ENCODE measurements at regions not wholly inside any gene's neighbourhood (a gene's known extent, or its start where the extent isn't known, plus 50 kb on each side); places are given as distances from the start of the nearest gene placed in this dataset.

DNA sequence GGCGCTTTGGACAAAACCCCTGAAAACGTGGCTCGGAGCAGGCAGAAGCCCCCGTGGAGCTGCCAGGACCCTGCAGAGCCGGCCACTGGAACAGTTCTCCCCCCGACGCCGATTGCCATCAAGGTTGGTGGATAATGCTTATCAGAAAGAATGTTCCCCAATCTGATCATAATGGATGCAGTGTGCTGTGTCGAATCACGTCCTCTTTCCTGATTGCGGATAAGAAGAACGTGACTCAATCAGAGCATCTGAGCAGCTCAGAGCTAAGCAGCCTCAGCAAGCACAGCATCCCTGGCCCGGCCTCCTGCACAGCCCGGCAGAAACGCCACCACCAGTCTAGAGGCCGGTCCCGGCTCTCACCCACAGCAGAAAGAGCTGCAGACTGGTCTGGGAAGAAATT, 488.0 kb downstream of the EIPR1 start:
- DNase-seq, result no peak

DNA sequence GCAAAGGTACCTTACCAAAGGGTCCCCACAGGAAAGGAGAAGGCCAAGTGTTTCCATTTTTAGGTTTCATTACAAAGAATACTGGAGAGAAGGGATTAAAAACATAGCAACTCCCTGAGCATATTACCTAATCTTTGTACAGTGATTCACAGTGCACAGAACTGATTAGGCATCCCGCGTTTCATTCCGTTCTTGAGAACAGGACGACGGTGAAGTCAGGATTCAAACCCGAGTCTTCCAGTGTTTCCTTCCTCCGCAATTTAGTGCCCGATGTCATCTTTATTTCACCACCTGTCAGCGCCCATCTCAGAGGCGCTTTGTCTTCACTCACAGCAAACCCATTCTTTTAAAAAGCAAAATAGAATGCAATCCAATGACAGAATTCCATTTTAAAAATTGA, 488.5 kb downstream of the EIPR1 start:
- no peak for DNase-seq

DNA sequence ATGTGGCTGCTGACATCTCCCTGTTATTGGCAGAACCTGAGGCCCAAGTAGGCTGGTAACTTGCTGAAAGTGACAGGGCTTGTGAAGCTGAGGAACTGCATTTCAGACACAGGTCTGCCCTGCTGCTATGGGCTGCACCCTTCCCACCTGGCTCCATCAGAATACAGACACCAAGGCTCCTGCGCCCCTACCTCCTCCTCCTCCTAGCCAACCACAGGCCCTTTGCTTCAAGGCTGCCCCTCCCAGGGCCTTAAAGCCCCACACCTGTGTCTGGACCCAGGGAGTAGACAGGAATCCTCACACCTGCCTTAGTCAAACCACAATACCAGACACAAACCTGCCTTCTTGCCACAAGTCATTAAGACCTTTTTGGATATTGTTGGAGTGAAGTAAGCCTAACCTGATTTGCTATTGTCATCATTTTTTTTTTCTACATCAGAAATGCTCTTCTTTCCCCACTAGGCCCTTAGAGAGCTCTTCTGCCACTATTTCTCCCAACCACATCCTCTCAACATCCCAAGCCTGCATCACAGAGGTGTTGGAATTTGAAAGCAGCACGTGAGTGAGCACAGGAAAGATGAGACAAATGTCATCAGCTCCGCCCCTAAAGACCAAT, 489.7 kb downstream of the EIPR1 start:
- no peak for DNase-seq

DNA sequence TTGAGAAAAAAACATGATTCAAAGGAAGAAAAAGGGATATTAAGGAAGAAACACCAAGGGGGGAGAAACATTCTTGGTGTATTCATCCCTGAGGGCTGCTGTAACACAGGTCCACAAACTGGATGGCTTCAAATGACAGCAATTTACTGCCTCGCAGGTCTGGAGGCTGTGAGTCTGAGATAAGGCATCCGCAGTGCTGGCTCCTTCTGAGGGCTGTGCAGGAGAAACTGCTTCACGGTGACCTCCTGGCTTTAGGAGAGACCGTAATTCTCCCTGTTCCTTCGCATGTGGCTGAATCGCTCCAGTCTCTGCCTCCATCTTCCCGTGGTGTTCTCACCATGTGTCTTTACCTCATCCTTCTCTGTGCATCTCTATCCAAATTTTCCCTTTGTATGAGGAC, 490.7 kb downstream of the EIPR1 start:
- DNase-seq, result no peak

DNA sequence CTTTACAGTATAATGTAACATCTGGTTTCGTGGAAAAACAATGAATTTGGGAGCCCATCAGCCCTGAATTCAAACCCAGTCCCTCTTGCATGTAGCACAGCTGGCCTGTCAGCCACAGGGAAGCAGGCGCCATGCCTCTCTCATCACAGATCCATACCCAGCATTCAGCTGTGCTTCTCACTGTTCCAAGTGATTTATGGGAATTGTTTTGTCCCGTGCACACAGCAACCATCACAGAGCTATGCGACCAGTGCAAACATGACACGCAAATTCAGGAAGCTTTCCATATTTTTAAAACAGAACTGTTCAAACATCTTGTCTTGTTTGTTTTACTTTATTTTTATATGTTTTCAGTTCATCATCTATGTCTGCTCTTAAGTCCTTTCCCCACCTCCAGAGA, 496.1 kb downstream of the EIPR1 start:
- no peak for DNase-seq

DNA sequence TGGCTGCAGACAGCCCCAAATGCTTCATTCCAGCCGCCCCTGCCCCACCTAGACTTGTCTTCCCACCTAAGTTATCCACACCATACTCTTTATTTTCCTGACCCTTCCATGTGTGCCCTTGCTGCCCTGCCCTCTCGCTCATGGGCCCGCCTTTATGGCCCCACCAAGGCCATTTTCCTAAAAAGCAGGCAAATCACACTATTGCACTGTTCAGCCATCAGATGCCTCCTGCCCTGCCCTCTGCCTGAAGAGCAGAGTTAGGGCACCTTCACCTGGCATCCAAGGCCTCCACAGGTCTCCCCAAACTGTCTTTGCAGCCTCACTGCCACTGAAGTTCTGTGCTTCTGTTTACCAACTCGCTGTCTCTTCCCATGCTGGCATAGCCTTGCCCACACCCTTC, 496.7 kb downstream of the EIPR1 start:
- DNase-seq, result no peak

DNA sequence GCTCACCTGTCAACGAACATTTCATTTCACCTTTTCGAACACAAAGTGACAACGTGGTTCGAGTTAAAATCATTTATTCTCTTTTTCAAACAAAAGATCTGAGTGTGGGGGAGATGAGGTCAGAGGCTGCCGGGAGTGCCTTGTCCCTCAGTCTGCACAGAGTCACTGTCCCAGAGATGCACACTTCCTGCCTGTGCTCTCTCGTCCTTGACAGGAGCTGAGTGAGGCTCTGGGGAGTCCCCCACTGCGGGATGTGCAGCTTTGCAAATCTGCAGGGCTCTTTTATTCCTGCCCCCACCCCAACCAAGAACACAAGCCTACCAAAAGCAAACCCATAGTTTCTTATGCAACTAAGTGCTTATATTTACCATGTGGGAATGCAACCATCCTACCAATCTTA, 497.8 kb downstream of the EIPR1 start:
- no peak for DNase-seq

DNA sequence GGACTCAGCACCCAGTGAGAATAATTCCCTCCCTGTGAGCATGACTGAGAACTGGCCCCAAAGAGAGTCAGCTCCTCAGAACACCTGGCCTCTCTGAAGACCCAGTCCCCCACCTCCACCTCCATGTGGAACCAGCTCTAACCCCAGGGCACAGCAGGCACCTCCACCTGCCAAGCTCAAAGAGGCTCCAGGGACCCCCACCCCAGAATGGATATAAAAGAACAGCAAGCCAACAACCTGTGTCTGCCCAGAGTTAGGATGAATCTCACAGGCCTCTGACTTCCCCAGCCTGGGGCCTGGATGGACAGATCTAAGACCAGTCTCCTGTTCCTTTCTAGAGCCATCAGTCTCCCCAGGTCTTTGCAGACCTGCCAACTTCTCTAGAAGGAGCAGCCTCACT, 498.5 kb downstream of the EIPR1 start:
- no peak for DNase-seq

DNA sequence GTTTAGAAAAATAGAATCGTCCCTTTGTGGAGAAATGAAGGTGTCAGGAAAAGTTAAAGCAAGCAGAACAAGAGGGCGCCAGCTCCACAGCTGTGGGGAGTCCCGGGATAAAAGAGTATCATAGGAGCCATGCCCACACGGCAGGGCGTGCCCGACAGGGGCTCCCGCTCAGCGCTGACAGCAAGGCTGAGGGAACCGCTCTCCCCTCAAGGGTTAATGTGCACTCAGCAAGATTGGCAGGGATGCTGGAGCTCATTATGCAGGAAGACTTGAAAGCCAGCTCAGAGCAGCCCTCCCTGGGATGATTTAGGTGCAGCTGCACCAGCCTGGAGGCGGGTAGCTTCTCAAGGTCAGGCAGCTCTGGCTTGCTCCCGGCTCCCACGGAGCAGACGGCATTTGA, 500.2 kb downstream of the EIPR1 start:
- DNase-seq, result no peak

DNA sequence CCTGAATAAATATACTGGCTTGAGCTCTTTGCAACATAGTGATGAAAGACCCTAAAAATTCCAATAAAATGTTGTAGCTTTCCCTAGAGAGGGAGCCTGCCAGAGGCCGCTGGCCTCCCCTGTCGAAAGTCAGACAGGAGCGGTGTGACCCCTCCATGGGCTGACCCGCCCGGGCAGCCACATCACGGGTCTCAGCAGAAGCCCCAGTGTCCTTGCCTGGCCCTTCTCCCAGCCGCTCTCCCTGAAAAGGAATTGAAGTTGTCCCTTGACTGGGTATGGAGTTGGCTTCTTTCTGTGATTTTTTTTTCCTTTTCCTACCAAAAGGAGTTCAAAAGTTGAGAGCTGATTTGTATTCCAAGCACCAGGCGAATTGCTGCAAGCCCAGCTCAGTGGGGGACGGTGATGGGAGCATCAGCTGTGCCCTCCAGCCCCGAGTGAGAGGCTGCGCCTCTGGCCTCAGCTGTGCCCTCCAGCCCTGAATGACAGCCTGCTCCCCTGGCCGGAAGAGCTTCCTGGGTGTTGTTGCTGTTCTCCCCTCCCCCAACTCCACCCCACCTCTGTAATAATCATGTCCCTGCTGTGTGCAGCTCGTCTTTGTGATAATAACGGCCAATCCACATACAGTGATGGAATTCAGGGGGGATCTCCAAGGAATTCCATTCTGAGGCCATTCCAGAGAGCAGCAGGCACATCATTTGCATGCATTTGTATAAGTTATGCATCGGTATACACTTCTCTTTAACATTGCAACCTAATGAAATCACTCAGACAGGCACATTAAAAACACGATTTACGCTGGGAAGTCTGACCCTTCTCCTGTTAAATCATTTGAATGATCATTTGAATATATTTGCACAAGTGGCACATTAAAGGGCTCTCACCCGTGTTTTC, 501.0 kb downstream of the EIPR1 start:
- DNase-seq, result no peak

DNA sequence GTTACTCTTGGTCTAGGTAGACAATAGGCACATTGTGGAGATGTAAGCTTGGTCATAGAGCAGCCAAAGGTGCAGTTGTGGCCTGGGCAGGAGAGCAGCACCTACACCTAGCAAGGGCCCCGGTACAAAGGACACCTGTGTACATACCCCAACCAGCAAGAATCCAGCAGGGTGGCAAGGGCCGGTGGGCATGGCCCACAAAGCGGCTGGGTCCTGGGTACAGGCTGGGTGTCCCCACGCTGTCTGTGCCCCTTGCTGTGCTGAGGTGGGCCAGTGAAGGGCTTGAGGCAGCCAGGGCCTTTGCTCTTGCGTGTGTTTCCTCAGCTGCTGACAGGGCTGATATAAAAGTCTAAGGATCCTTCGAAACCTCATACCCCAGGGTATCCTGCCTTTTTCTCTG, 501.8 kb downstream of the EIPR1 start:
- no peak for DNase-seq

DNA sequence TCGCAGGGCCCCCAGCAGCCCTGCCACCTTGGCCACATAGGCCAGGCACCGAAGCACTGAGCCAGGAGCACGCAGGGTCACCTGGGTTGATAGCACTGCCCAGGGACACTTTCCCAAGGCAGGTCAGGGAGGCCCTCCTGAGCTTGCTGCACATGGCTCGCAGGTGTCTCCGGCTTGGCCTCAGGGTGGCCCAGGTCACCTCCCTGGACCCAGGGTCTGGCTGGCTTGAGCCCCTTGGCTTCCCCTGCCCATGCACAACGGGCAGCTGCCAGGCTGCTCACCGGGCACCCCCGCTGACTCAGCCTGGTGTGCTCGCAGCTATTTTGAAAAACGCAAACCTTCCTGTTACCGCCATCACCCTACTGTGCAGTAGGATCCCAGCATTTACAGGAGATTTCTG, 502.3 kb downstream of the EIPR1 start:
- no peak for DNase-seq

DNA sequence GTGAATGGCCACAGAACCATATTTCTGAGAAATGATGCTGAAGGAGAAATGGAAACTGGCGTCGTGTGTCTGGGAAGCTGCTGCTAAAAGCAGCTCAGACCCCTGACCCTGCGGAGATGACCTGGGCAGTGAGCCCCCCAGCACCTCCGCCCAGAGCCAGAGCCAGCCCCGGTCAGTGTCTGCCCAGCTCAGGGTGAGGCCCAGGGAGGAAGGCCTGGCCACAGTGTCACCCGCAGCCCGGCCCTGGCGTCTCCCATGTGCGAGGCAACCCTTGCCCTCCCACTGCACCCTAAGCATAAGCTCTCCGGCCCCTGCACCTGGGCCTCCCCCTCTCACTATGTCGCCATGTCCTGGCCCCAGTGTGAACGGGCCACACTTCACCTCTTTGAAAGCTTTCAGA, 502.8 kb downstream of the EIPR1 start:
- no peak for DNase-seq

DNA sequence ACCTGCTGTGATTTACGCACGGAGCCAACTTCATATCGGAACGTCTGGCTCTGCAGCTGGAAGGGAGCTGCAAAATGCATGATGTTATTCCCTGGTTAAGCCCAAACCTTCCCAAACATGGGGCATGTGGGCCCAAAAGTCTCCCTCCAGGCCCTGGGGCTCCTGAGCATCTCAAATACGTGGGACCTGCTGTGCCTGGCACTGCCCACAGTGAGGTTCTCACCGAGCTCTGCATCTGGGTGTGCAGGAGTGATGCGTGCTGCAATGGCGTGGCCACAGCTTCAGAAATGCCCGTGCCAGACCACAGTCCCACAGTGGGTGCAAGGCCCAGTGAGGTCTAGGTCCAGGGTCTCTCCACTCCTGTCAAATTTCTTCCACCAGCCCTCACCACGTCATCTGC, 503.3 kb downstream of the EIPR1 start:
- DNase-seq, result no peak

DNA sequence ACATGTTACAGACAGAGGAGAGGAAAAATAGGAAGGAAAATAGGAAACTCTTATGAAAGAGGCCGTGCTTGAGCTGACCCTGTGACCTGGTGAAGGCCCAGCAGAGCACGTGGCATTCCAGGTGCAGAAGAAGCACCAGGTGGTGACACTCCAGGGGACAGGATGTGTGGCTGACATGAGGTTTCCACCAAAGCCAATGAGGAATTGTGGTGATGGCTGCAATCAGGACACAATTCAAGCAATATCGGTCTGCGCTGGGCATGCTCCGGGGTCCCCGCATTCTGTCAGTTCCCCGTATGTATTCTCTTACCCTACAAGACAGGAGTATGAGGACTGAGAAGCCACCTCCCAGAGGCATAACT, 504.2 kb downstream of the EIPR1 start:
- DNase-seq, result no peak

DNA sequence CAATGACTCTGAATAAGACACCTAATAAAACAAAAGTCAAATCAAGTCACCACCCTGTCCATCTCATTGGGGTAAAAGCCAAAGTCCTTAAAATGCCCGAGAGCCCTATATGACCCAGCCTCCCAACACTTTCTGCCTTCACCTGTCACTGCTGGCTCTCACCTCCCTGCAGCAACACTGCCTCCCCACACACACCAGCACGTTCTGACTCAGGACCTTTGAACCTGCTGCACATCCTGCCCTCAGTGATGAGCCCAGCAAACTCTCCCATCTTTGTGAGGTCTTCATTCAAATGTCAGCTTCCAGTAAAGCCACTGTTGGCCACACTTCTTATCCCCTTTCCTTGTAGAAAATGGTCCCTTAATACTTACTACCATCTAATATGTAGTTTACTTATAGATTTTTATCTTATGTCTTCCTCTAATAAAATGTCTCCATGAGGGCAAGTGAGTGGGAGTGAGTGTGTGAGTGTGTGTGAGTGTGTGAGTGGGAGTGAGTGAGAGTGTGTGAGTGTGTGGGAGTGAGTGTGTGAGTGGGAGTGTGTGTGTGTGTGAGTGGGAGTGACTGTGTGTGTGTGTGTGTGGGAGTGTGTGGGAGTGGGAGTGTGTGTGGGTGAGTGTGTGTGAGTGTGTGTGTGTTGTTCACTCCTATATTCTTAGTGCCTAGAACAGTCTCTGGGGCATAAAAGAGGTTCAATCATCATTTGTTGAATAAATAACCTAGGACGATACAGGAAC, 504.7 kb downstream of the EIPR1 start:
- no peak for DNase-seq

DNA sequence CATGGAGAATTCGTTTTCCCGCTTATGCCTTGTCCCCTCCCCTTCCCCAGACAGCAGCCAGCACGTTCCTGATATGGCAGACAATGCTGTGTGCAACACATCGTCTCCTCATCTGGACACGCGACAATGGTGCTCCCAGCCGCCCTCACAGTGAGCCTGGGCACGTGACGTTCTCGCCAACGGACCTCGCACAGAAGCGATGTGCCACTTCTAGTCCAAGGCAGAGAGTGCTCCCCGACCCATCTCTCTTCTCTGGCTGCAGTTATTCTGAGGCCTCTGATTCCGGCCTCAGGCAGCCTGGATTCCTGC, 505.4 kb downstream of the EIPR1 start:
- DNase-seq, result no peak

DNA sequence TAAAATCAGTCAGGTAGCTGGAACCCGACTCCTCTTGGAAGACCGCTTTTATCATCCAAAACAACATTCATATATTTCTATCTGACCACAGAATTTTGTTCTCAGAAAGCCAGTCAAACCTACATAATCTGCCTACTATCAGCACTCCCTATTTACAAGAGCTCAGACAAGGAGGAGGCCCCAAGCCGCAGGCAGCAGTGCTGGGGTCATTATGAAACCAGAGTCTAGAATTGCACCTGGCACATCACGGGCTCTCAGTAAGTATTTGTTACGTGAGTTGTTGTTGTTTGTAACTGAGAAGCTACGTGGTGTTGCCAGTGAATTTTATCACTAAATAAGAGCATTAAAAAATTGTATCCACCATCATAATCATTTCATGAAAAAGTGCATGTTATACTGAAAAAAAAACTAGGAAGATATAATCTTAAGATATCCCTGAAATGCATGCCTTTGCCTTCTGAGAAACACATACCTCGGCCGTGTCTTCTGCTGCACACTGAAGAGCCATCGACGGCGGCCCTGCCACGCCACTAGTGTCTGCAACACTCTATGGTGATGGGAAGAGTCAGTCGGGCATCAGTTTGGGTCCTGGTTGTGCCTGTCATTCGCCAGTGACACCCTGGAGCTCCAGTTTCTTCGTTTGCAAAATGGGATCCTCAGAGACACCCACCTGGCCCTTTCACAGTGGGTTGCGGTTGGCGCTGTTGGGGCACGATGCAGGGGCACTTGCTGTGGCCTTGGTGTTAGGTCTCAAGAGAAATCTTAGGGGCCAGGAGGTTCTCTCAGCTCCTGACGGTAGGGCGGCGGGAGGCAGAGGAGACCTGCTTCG, 505.9 kb downstream of the EIPR1 start:
- no peak for DNase-seq

DNA sequence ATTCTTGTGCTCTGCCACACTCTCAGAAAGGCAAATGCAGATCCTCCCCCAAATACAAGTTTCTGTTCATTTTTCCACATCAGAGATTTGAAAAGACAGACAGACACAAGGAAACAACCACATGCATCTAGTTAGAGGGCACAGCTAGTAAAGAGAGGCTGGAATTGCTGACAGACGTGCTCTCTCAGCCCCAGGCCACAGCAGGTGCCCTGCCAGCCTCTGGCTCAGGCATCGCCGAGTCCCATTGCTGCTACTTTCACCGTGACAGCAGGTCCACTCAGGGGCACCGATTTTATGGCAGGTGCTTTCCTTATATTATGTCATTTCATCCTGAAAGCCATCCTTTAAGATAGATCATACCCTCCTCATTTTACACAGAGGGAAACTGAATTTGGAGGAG, 507.5 kb downstream of the EIPR1 start:
- no peak for DNase-seq

DNA sequence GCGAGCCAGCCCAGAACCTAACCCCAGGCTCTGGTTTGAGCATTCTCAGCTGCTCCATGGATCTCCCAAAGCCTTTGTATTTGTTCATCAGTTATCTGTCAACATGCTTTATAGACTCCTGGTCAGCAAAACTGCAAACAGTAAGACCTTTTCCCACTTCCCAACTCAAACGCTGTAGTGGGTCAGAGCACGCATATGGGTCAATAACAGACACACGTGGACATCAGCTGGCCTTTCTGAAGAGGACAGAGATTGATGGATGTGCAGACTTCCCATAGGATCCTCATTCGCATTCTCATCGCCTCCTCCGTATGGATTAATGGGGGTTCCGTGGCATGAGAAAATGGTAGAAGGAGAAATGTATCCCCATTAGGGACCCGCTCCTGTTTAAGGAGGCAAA, 508.1 kb downstream of the EIPR1 start:
- no peak for DNase-seq

DNA sequence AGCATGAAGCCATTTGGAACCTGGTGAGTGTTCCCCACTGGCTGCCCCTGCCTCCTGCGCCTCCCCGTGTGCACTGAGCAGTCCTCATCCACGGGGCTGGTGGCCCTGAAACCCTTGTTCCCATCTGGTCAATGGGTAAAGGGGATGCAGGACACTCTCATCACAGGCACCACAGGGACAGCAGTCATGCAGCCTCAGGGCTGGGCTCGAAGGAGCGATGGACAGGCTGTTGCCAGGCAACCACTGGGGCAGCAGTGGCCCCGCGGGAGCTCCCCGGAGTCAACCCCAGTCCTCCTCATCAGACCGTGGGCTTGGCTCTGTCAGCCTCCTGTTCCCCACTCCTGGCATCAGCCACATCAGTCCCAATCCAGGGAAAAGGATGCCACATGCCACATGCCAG, 509.5 kb downstream of the EIPR1 start:
- no peak for DNase-seq

DNA sequence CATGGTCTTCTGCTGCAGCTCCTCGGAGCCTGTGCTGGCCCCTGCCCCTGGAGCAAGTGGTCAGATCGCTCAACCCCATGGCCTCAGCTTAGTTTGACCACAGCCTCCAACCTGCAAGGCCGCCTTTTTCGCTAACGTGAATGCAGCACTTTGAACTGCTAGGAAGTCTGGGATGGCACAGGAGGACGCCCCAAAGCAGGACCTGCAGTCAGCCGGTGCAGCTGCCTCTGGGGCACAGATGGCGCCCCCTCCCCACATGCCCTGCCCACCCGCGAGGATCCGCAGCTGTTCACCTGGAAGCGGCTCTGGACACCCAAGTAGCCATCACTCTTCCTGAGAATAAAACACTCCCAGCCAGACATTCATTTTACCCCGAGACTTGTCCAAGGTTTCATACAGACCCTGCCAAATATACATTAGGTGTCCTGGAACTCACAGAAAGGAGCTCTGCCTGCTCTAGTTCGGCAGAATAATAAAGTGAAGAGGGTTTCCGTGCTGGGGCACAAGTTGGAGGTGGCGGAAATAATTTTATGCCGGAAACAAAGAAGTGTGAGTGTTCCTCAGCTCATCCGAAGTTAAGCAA, 510.1 kb downstream of the EIPR1 start:
- no peak for DNase-seq

DNA sequence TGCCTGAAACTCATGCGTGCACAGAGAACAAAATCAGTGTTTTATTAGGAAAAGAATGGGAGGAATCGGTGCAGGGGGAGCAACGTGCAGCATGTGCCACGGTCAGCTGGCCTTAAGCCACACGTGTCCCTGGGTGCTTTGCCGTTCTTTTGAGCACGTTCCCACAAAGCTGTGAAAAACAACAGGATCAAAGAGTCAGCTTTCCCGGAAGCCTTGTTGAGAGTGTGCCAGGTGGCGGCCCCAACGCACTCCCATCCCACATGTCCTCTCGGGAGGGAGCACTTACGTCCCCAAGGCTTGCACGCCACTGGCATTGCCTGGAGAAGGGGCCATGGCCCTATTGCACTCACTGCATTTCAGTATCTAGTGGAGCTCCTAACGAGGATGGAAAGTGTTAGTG, 511.2 kb downstream of the EIPR1 start:
- no peak for DNase-seq
